DOHH2 (cell line): ENCODE measurements at regions not wholly inside any gene's neighbourhood (a gene's known extent, or its start where the extent isn't known, plus 50 kb on each side); places are given as distances from the start of the nearest gene placed in this dataset.

Source experiments
- H3F3A ChIP-seq: fragments of 200-600 bp; sonication (generic), shearing (Covaris generic); 2 replicates; pipeline ENCODE4 v1.6.0; 2016; ENCODE audit warnings: antibody characterized with exemption, mild to moderate bottlenecking; ENCODE audit not compliant: control insufficient read depth, insufficient read depth
- H3K27ac ChIP-seq: fragments of 200-600 bp; sonication (generic); 2 replicates; pipeline ENCODE4 v1.5.1; 2014; ENCODE audit warnings: low read depth, mild to moderate bottlenecking, low read length, moderate library complexity
- H3K27me3 ChIP-seq: fragments of 200-600 bp; sonication (generic); 2 replicates; pipeline ENCODE4 v1.6.1; 2014; ENCODE audit warnings: mild to moderate bottlenecking, low read length, mixed read lengths; ENCODE audit not compliant: control insufficient read depth
- H3K36me3 ChIP-seq: fragments of 200-600 bp; sonication (generic); 2 replicates; pipeline ENCODE4 v1.6.1; 2014; ENCODE audit warnings: mild to moderate bottlenecking, low read length, moderate library complexity, mixed read lengths; ENCODE audit not compliant: control insufficient read depth
- H3K4me1 ChIP-seq: fragments of 200-600 bp; sonication (generic); 2 replicates; pipeline ENCODE4 v1.6.1; 2014; ENCODE audit warnings: mild to moderate bottlenecking, low read length, mixed read lengths; ENCODE audit not compliant: control insufficient read depth
- H3K4me2 ChIP-seq: fragments of 200-600 bp; sonication (generic); 2 replicates; pipeline ENCODE4 v1.6.0; 2014; ENCODE audit warnings: mild to moderate bottlenecking, low read length, moderate library complexity
- H3K4me3 ChIP-seq: fragments of 200-600 bp; sonication (generic); 2 replicates; pipeline ENCODE4 v1.5.1; 2014; ENCODE audit warnings: mild to moderate bottlenecking, low read length, mixed read lengths
- H3K79me2 ChIP-seq: fragments of 200-600 bp; sonication (generic); 2 replicates; pipeline ENCODE4 v1.6.1; 2014; ENCODE audit warnings: mild to moderate bottlenecking, low read length, mixed read lengths; ENCODE audit not compliant: control insufficient read depth
- H3K9me2 ChIP-seq: fragments of 200-600 bp; sonication (generic); replicated peaks from 2 replicates; pipeline ENCODE4 v1.6.1; 2014; ENCODE audit warnings: mild to moderate bottlenecking, low read length, mixed read lengths; ENCODE audit not compliant: control insufficient read depth
- H3K9me3 ChIP-seq: fragments of 200-600 bp; sonication (generic); 2 replicates; pipeline ENCODE4 v1.6.1; 2014; ENCODE audit warnings: antibody characterized with exemption, low read length, mixed read lengths; ENCODE audit not compliant: control insufficient read depth, insufficient read depth
- H4K20me1 ChIP-seq: fragments of 200-600 bp; sonication (generic); 2 replicates; pipeline ENCODE4 v1.6.0; 2014; ENCODE audit warnings: low read depth, mild to moderate bottlenecking, antibody characterized with exemption, low read length, moderate library complexity; ENCODE audit not compliant: control insufficient read depth, insufficient read depth
- EZH2phosphoT487 ChIP-seq: fragments of 200-600 bp; sonication (generic); IDR thresholded peaks from 2 replicates; pipeline ENCODE4 v1.6.1; 2017; ENCODE audit warnings: borderline replicate concordance, mild to moderate bottlenecking, antibody characterized with exemption, low read length, moderate library complexity, mixed read lengths
- TF ChIP-seq, protein P1 (sequence below): fragments of 200-600 bp; sonication (generic); IDR thresholded peaks from one replicate; pipeline ENCODE4 v1.5.1; 2014; ENCODE audit warnings: antibody characterized with exemption, mild to moderate bottlenecking, low read depth, low read length; ENCODE audit not compliant: poor library complexity, severe bottlenecking

DNA sequence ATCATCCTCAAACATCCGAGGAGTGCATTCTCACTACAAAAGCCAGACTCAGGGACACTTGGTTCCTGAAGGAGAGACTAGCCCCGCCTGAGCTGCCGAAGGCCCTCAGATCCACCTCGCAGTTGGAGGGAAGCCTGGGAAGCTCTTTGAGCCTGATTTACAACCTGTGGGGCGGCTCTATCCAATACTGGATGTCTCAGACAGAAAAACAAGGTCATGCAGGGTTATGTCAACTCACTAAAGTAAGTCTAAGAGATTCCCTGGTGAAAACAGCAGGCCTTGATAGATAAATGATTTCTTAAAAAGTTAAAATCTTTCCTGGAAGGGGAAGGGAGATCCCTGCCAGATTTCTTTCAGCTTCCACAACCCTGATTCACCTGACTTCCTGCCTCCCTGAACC is 284.3 kb downstream of the CYP26B1 start:
- H3K9me3 ChIP-seq: no peaks in the 10 kb centered on the region
- H3F3A ChIP-seq: no peaks in the 10 kb centered on the region
- H3K27ac ChIP-seq: no peak overlapping the region
- no peaks in the 10 kb centered on the region for H3K27me3 ChIP-seq
- no peaks in the 10 kb centered on the region for H3K36me3 ChIP-seq
- H3K79me2 ChIP-seq: no peaks in the 10 kb centered on the region
- H3K4me1 ChIP-seq: no peaks in the 10 kb centered on the region
- no peaks in the 10 kb centered on the region for H3K9me2 ChIP-seq
- H3K4me3 ChIP-seq: no peak overlapping the region
- H4K20me1 ChIP-seq: no peaks in the 10 kb centered on the region
- no peak overlapping the region for H3K4me2 ChIP-seq
- TF ChIP-seq EZH2phosphoT487: no peak
- TF ChIP-seq, protein P1, sequence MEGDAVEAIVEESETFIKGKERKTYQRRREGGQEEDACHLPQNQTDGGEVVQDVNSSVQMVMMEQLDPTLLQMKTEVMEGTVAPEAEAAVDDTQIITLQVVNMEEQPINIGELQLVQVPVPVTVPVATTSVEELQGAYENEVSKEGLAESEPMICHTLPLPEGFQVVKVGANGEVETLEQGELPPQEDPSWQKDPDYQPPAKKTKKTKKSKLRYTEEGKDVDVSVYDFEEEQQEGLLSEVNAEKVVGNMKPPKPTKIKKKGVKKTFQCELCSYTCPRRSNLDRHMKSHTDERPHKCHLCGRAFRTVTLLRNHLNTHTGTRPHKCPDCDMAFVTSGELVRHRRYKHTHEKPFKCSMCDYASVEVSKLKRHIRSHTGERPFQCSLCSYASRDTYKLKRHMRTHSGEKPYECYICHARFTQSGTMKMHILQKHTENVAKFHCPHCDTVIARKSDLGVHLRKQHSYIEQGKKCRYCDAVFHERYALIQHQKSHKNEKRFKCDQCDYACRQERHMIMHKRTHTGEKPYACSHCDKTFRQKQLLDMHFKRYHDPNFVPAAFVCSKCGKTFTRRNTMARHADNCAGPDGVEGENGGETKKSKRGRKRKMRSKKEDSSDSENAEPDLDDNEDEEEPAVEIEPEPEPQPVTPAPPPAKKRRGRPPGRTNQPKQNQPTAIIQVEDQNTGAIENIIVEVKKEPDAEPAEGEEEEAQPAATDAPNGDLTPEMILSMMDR: no peak

DNA sequence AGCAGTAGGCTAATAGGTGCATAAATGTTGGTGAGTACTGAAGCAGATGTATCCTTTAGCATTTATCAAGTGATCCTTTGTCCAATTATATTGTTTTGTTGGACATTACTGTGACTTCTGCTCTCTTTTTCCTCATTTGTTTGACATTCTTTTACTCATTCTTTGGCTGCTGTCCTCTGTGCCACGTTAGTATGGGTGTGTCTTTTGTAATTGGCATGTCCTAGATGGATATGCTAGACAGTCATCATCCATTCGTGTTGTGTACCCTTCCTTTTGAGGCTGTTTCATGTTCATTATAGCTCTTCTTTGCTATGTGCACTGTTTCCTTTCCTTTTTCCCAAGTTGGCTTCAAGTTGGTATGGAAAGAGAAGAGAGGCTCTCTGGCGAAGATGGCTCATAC is 284.7 kb downstream of the CYP26B1 start:
- Histone ChIP-seq H3K79me2 (no peaks in the 10 kb centered on the region), H3K27ac (no peak overlapping the region), H3K27me3 (no peaks in the 10 kb centered on the region), H3F3A (no peaks in the 10 kb centered on the region), H3K36me3 (no peaks in the 10 kb centered on the region), H3K4me1 (no peaks in the 10 kb centered on the region), H3K4me2 (no peak overlapping the region), H3K9me2 (no peaks in the 10 kb centered on the region), H3K9me3 (no peaks in the 10 kb centered on the region), H4K20me1 (no peaks in the 10 kb centered on the region), H3K4me3 (no peak overlapping the region)
- TF ChIP-seq, protein P1: no peak
- TF ChIP-seq EZH2phosphoT487: no peak

DNA sequence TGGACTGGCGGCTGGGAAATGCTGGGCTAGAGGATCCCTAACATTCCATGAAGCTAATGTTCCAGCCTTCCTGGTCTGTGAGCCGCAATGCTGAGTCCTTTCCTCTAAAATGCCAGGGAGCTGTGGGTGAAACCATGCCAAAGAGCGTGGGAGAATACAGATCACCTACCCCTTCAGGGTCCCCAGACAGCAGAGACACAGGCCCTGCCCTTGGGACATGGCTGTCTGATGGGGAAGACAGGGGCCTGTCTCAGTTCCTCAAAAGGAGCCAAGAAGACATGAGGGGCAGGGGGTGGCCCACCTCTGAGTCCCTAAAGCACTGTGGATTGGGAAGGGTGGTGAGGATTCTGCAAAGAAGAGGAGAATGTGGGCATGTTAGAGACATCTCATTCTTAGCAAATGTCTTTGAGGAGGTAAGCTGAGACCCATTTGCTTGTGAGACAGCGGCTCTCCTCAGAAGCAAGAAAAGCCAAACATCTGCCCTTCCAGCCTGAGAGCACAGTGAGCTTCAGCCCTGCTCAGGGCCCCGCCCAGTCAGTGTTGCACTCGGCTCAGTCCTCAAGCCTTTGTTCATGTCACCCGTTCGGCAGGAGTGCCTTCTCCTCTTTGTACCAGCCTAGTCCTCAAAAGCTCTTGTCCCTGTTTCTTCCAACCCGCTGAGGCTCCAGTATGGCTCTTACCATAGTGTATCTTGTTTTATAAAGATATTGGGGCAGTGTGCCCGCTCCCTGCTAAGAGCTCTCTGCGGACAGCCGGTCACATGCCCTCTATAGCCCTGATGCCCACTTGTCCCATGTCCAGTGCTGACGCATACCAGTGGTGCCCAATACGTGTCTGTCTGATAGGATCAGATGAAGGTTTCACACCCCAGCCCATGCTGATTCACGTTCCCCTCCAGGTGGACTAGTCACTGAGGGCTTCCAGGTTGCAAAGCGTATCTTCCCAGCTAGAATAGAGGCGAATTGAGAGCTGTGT is 286.2 kb downstream of the CYP26B1 start:
- Histone ChIP-seq H3K9me3 (no peaks in the 10 kb centered on the region), H3K36me3 (no peaks in the 10 kb centered on the region), H3F3A (no peaks in the 10 kb centered on the region), H3K27ac (no peak overlapping the region), H3K27me3 (no peaks in the 10 kb centered on the region), H4K20me1 (no peaks in the 10 kb centered on the region), H3K9me2 (no peaks in the 10 kb centered on the region), H3K79me2 (no peaks in the 10 kb centered on the region), H3K4me2 (no peak overlapping the region), H3K4me3 (no peak overlapping the region), H3K4me1 (no peaks in the 10 kb centered on the region)
- TF ChIP-seq EZH2phosphoT487: no peak
- TF ChIP-seq, protein P1: no peak
